Common myeloid progenitor, CD34-positive (primary cell): ENCODE measurements at regions not wholly inside any gene's neighbourhood (a gene's known extent, or its start where the extent isn't known, plus 50 kb on each side); places are given as distances from the start of the nearest gene placed in this dataset.
"Not testable (repeated sequence)": the region's sequence is repeated elsewhere in the genome, so short reads cannot be mapped to it uniquely, and the experiment has no call there.

ENCODE experiments used
- CTCF ChIA-PET: fragments of 350-600 bp; sonication (Branson Sonifier 250); formaldehyde crosslinking; loops from one replicate; lab custom pipeline; 2021; ENCODE audit warnings: antibody characterized with exemption; lab: Charles Lee
- POLR2A ChIA-PET: fragments of 350-600 bp; sonication (Branson Sonifier 250); formaldehyde crosslinking; loops from one replicate; lab custom pipeline; 2021; ENCODE audit warnings: antibody characterized with exemption; lab: Charles Lee
- DNase-seq, 3 donors: peaks; one replicate each; pipeline versions ENCODE4 v3.0.0 to v3.0.0-alpha.2; 2013
- H3K27ac ChIP-seq, 2 experiments: 1 replicate in 1 of 2; 2 replicates in 1 of 2; pipeline ENCODE4 v1.7.0; 2013; ENCODE audit warnings: inconsistent platforms in 2 of 2, low read length in 2 of 2, mild to moderate bottlenecking in 2 of 2, low read depth in 1 of 2, moderate library complexity in 1 of 2; ENCODE audit not compliant: severe bottlenecking in 2 of 2, insufficient read depth in 1 of 2, poor library complexity in 1 of 2
- H3K27me3 ChIP-seq, 5 experiments: replicated peaks in 2 of 5; 1 replicate in 3 of 5; 2 replicates in 2 of 5; pipeline versions ENCODE4 v1.6.1 to v1.7.0; 2013; ENCODE audit warnings: low read length in 4 of 5, mild to moderate bottlenecking in 2 of 5, moderate library complexity in 2 of 5, inconsistent platforms in 1 of 5; ENCODE audit not compliant: insufficient read depth in 5 of 5, control insufficient read depth in 4 of 5
- H3K36me3 ChIP-seq, 4 experiments: 1 replicate in 2 of 4; 2 replicates in 2 of 4; pipeline versions ENCODE4 v1.6.1 to v1.7.0; 2013; ENCODE audit warnings: low read length in 3 of 4, control low read depth in 1 of 4, mild to moderate bottlenecking in 1 of 4; ENCODE audit not compliant: control insufficient read depth in 4 of 4, insufficient read depth in 4 of 4
- H3K4me1 ChIP-seq, 4 experiments: 1 replicate in 3 of 4; 2 replicates in 1 of 4; pipeline versions ENCODE4 v1.6.1 to v1.7.1; 2013; ENCODE audit warnings: low read length in 3 of 4, mild to moderate bottlenecking in 3 of 4, control low read depth in 1 of 4, inconsistent platforms in 1 of 4, moderate library complexity in 1 of 4; ENCODE audit not compliant: control insufficient read depth in 4 of 4, insufficient read depth in 4 of 4; ENCODE audit errors: control extremely low read depth in 1 of 4
- H3K4me3 ChIP-seq, 7 experiments: 1 replicate in 4 of 7; 2 replicates in 3 of 7; pipeline versions ENCODE4 v1.5.1 to v1.7.0; 2013; ENCODE audit warnings: mild to moderate bottlenecking in 7 of 7, low read length in 6 of 7, moderate library complexity in 6 of 7, inconsistent platforms in 2 of 7, low read depth in 2 of 7, control low read depth in 1 of 7; ENCODE audit not compliant: insufficient read depth in 4 of 7, control insufficient read depth in 1 of 7; ENCODE audit errors: extremely low read depth in 1 of 7
- H3K9me3 ChIP-seq, 5 experiments: 1 replicate in 4 of 5; 2 replicates in 1 of 5; pipeline versions ENCODE4 v1.6.1 to v1.7.1; 2013; ENCODE audit warnings: low read length in 4 of 5, mild to moderate bottlenecking in 2 of 5, inconsistent platforms in 1 of 5, low read depth in 1 of 5, moderate library complexity in 1 of 5; ENCODE audit not compliant: control insufficient read depth in 4 of 5, insufficient read depth in 2 of 5; ENCODE audit errors: control extremely low read depth in 1 of 5
- WGBS: methylation state at CpG from one replicate; pipeline ENCODE4 v1.1.5; 2013; ENCODE audit not compliant: insufficient coverage; 5-methylcytosine and 5-hydroxymethylcytosine counted together

DNA sequence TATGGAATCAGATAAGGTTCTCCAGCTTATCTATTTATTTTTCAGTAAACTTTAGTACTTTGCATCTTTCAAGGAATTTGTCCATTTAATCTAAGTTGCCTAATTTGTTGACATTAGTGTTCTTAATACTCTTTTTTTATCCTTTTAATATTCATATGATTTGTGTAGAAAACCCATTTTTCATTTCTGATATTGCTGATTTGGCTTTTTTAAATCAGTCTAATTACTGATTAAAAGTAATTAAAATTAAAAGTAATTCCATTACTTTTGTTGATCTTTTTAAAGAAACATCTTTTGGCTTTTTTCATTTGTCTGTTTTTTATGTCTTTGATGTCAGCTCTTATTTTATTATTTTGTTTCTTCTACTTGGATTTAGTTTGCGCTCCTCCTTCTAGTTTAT is 101.2 kb downstream of the CGGBP1 start:
- no peak overlapping the region for H3K4me3 ChIP-seq
- H3K27ac ChIP-seq, result no peak overlapping the region
- H3K4me1 ChIP-seq, result peaks cover 0 to 5% (median 0%) of the 10 kb centered on the region in 4 experiments
- H3K36me3 ChIP-seq, result peaks cover 0 to 21% (median 5%) of the 10 kb centered on the region in 4 experiments
- CTCF ChIA-PET, result no interaction called here
- WGBS, result no CpG with 5 or more reads among the region's 1 CpG
- POLR2A ChIA-PET, result no interaction called here
- DNase-seq, result no peak
- H3K27me3 ChIP-seq, result no peaks in the 10 kb centered on the region
- H3K9me3 ChIP-seq, result peaks cover 0 to 4% (median 0%) of the 10 kb centered on the region in 5 experiments

DNA sequence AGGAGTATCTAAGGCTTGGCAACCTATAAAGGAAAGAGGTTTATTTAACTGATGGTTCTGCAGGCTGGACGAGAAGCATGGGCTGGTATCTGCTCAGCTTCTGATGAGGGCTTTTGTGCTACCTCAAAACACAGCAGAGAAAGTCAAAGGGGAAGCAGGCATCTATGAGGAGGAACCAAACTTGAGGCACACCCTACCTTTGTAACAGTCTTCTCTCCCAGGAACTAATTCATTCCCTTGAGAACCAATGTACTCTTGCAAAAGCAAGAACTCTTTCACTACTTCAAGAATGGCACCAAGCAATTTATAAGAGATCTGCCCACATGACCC is 109.0 kb downstream of the CGGBP1 start:
- ChIA-PET CTCF (no interaction called here), POLR2A (no interaction called here)
- Histone ChIP-seq H3K4me3 (no peak overlapping the region), H3K27ac (no peak overlapping the region), H3K36me3 (peaks cover 0 to 29% (median 9%) of the 10 kb centered on the region in 4 experiments), H3K9me3 (peaks cover 0 to 2% (median 0%) of the 10 kb centered on the region in 5 experiments), H3K27me3 (no peaks in the 10 kb centered on the region), H3K4me1 (no peaks in the 10 kb centered on the region)
- peak in 1 of 3 donors; percentile 10 for DNase-seq
- WGBS, result 75% methylated on average over 1 of the region's 1 CpG

DNA sequence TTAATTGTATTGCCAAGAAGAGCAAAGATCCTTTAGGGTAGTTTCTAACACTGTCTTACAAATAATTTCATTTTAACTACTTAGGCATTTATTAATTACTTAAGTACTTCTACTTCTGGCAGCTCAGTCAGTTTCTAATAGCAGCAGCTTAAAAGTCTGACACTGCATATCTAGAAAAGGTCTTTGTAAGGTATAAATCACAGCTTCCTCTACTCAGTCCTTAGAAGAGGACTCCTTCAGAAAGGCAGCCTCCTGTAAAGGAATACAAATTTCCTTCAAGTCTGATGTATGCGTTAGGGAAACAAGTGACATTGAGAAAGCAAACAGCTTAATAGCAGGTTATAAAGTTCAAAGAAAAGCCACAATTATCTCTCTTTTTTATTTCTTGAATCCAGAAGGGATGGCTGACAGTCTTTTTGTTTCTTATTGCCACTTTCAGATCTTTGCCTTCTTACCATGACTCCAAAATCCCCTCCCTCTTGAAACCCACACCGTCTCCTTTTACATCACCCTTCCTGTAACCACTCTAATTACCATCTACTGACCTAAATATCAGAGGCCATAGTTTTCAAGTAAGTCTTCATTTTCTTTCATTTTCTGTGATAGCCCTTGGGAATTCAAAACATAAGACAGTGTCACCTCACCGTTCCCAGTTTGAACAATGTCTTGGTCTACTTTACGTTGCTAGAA is 109.5 kb downstream of the CGGBP1 start:
- DNase-seq, result no peak
- ChIA-PET POLR2A (no interaction called here), CTCF (no interaction called here)
- Histone ChIP-seq H3K36me3 (peaks cover 0 to 30% (median 8%) of the 10 kb centered on the region in 4 experiments), H3K4me1 (no peaks in the 10 kb centered on the region), H3K9me3 (peaks cover 0 to 5% (median 0%) of the 10 kb centered on the region in 5 experiments), H3K27me3 (no peaks in the 10 kb centered on the region), H3K4me3 (no peak overlapping the region), H3K27ac (no peak overlapping the region)
- WGBS, result 75% methylated on average over 1 of the region's 4 CpGs

DNA sequence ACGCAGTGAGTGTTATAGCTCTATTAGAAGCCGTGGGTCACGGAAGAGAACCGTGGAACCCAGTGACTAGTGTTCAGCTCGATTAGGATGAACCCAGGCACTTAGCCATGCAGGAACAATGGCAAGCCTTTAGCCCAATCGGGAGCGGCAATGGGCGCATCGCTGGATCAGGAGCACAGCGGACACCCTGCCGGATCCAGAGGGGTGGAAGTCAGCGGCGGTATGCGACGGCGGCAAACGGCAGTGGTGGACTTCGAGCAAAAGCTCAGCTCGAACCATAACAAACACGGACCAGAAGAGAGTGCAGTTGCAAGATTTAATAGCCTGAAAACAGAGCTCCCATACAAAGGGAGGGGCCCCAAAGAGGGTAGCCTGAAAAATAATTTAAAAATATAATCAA is 112.8 kb downstream of the CGGBP1 start:
- POLR2A ChIA-PET, H3K27ac ChIP-seq, H3K4me1 ChIP-seq, H3K9me3 ChIP-seq, CTCF ChIA-PET, H3K4me3 ChIP-seq, DNase-seq, H3K27me3 ChIP-seq: not testable (repeated sequence)
- peaks cover 0 to 21% (median 6%) of the 10 kb centered on the region in 4 experiments for H3K36me3 ChIP-seq
- WGBS, result 95% methylated on average over 14 of the region's 20 CpGs

DNA sequence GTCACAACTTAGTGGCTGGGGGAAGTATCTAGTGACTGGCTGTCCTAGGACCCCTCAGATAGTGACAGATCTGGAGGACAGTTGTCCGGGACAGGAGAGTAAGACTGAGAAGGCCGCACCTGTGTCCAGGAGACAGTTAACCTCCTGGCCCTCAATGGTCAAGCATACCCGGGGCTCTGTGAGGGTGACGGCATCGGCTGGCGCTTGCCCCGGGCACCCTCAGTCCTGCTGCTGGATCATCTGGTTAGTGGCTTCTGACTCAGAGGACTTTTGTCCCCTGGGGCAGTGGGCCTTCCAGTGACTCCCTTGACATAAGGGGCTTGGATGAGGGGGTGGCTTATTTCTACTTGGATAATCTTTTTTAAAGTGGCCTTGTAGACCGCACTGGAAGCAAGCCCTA is 116.5 kb downstream of the CGGBP1 start:
- H3K27ac ChIP-seq, DNase-seq, POLR2A ChIA-PET, H3K4me1 ChIP-seq, H3K27me3 ChIP-seq, H3K4me3 ChIP-seq: not testable (repeated sequence)
- Histone ChIP-seq H3K36me3 (peaks cover 0 to 48% (median 12%) of the 10 kb centered on the region in 4 experiments), H3K9me3 (peaks cover 0 to 36% (median 6%) of the 10 kb centered on the region in 5 experiments)
- WGBS, result 100% methylated on average over 1 of the region's 8 CpGs
- CTCF ChIA-PET, result interaction anchor here (0.6 kb wide), 1 partner anchor 592 kb away, joined by 3 read pairs; no protein-coding TSS in a partner anchor

DNA sequence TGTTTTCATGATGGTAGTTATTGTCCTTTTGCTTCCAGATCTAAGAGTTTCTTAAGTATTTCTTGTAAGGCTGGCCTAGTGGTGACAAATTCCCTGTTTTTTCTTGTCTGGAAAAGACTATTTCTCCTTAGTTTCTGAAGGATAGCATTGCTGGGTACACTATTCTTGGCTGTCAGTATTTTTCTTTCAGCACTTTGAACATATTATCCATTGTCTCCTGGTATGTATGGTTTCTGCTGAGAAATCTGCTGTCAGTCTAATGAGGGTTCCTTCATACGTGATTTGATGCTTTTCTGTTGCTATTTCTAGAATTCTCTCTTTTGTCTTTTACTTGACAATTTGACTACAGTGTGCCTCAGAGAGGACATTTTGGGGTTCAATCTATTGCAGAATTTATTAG is 134.3 kb downstream of the CGGBP1 start:
- 100% methylated on average over 1 of the region's 1 CpG for WGBS
- no peaks in the 10 kb centered on the region for H3K4me1 ChIP-seq
- no peak overlapping the region for H3K27ac ChIP-seq
- ChIA-PET CTCF (no interaction called here), POLR2A (no interaction called here)
- DNase-seq, result peak; percentile 51 to 89 (median 82)
- H3K27me3 ChIP-seq, result no peaks in the 10 kb centered on the region
- peaks cover 8 to 74% (median 23%) of the 10 kb centered on the region in 5 experiments for H3K9me3 ChIP-seq
- H3K36me3 ChIP-seq, result peaks cover 3 to 62% (median 20%) of the 10 kb centered on the region in 4 experiments
- H3K4me3 ChIP-seq, result no peak overlapping the region

DNA sequence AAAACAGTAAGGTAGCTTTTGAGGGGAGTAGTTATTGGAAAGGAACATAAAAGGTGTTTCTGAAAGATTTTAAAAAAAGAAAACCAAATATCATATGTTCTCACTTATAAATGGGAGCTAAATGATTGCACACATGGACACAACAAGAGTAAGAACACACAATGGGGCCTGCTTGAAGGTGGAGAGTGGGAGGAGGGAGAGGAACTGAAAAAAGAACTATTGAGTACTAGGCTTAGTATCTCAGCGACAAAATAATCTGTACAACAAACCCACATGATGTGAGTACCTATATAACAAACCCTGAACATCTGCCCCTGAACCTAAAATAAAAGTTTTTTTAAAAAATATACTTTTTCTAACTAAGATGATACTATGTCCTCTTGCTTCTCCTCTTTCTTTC is 138.3 kb downstream of the CGGBP1 start:
- WGBS, result no CpG with 5 or more reads among the region's 1 CpG
- Histone ChIP-seq H3K27ac (no peak overlapping the region), H3K4me1 (no peaks in the 10 kb centered on the region), H3K9me3 (peaks cover 5 to 68% (median 19%) of the 10 kb centered on the region in 5 experiments), H3K36me3 (peaks cover 0 to 23% (median 5%) of the 10 kb centered on the region in 4 experiments), H3K4me3 (no peak overlapping the region), H3K27me3 (no peaks in the 10 kb centered on the region)
- CTCF ChIA-PET, result no interaction called here
- DNase-seq, result no peak
- POLR2A ChIA-PET, result no interaction called here
